ENCODE measurements at regions not wholly inside any gene's neighbourhood (a gene's known extent, or its start where the extent isn't known, plus 50 kb on each side); places are given as distances from the start of the nearest gene placed in this dataset.

- no peak for ATAC-seq
- intact Hi-C loops (cut with DNase I), result no loop called here
- DNase-seq (ENCODE audit: low spot score), result no peak
These were observed 216.1 kb upstream of the ZC3H12C start for GRCh38 chr11:109877043-109877442.

- ATAC-seq (no peak), DNase-seq (ENCODE audit: low spot score) (no peak)
- intact Hi-C loops (cut with DNase I), result no loop called here
These were observed 208.7 kb upstream of the ZC3H12C start for GRCh38 chr11:109884501-109884900.

- ATAC-seq (no peak), DNase-seq (ENCODE audit: low spot score) (no peak)
- intact Hi-C loops (cut with DNase I), result no loop called here
These were observed 208.2 kb upstream of the ZC3H12C start for GRCh38 chr11:109885006-109885405.

GRCh38 chr11:109892321-109892794, 200.8 kb upstream of the ZC3H12C start:
- ATAC-seq (no peak), DNase-seq (ENCODE audit: low spot score) (no peak)
- intact Hi-C loops (cut with DNase I), result no loop called here

GRCh38 chr11:109894242-109894641, 198.9 kb upstream of the ZC3H12C start:
- intact Hi-C loops (cut with DNase I), result no loop called here
- DNase-seq (ENCODE audit: low spot score) (no peak), ATAC-seq (no peak)

GRCh38 chr11:109898592-109898991, 194.6 kb upstream of the ZC3H12C start:
- ATAC-seq (no peak), DNase-seq (ENCODE audit: low spot score) (no peak)
- intact Hi-C loops (cut with DNase I), result no loop called here

GRCh38 chr11:109902764-109903433, 190.3 kb upstream of the ZC3H12C start:
- no peak for DNase-seq (ENCODE audit: low spot score)
- intact Hi-C loops (cut with DNase I), result no loop called here
- ATAC-seq, result no peak

- intact Hi-C loops (cut with DNase I), result no loop called here
- DNase-seq (ENCODE audit: low spot score), result no peak
- ATAC-seq, result no peak
These were observed 181.7 kb upstream of the ZC3H12C start for GRCh38 chr11:109911488-109911887.

GRCh38 chr11:109914038-109914437, 179.2 kb upstream of the ZC3H12C start:
- no peak for ATAC-seq

GRCh38 chr11:109914809-109915653, 178.2 kb upstream of the ZC3H12C start:
- intact Hi-C loops (cut with DNase I), result no loop called here
- DNase-seq (ENCODE audit: low spot score) (no peak), ATAC-seq (no peak)

More at GRCh38 chr11:109914038-109914437, 179.2 kb upstream of the ZC3H12C start:
- no peak for DNase-seq (ENCODE audit: low spot score)
- intact Hi-C loops (cut with DNase I), result no loop called here

GRCh38 chr11:109926941-109927340, 166.3 kb upstream of the ZC3H12C start:
- no peak for ATAC-seq
- intact Hi-C loops (cut with DNase I), result no loop called here
- DNase-seq (ENCODE audit: low spot score), result no peak

- DNase-seq (ENCODE audit: low spot score) (no peak), ATAC-seq (no peak)
- intact Hi-C loops (cut with DNase I), result no loop called here
These were observed 163.9 kb upstream of the ZC3H12C start for GRCh38 chr11:109929308-109929707.

GRCh38 chr11:109933126-109933525, 160.1 kb upstream of the ZC3H12C start:
- intact Hi-C loops (cut with DNase I), result no loop called here
- ATAC-seq (no peak), DNase-seq (ENCODE audit: low spot score) (no peak)

- DNase-seq (ENCODE audit: low spot score) (no peak), ATAC-seq (no peak)
- intact Hi-C loops (cut with DNase I), result no loop called here
These were observed 159.0 kb upstream of the ZC3H12C start for GRCh38 chr11:109934151-109934550.

GRCh38 chr11:109936661-109937180, 156.5 kb upstream of the ZC3H12C start:
- ATAC-seq (no peak), DNase-seq (ENCODE audit: low spot score) (no peak)
- intact Hi-C loops (cut with DNase I), result no loop called here

GRCh38 chr11:109937968-109938367, 155.2 kb upstream of the ZC3H12C start:
- no peak for ATAC-seq
- DNase-seq (ENCODE audit: low spot score), result no peak
- intact Hi-C loops (cut with DNase I), result no loop called here

- intact Hi-C loops (cut with DNase I), result no loop called here
- ATAC-seq, result peak; percentile 50
- no peak for DNase-seq (ENCODE audit: low spot score)
These were observed 153.9 kb upstream of the ZC3H12C start for GRCh38 chr11:109939166-109939810.

- DNase-seq (ENCODE audit: low spot score) (no peak), ATAC-seq (no peak)
- intact Hi-C loops (cut with DNase I), result no loop called here
These were observed 152.4 kb upstream of the ZC3H12C start for GRCh38 chr11:109940816-109941215.

- DNase-seq (ENCODE audit: low spot score), result no peak
- no peak for ATAC-seq
- intact Hi-C loops (cut with DNase I), result no loop called here
These were observed 147.4 kb upstream of the ZC3H12C start for GRCh38 chr11:109945626-109946321.
